GM19324 (cell line): ENCODE measurements at regions not wholly inside any gene's neighbourhood (a gene's known extent, or its start where the extent isn't known, plus 50 kb on each side); places are given as distances from the start of the nearest gene placed in this dataset.
"Not testable (repeated sequence)": the region's sequence is repeated elsewhere in the genome, so short reads cannot be mapped to it uniquely, and the experiment has no call there.

Experiments
- ATAC-seq: cut with Tn5 transposase; IDR thresholded peaks from one replicate; pipeline ENCODE4 v1.9.1; 2021; ENCODE audit warnings: mild to moderate bottlenecking, moderate library complexity; ENCODE audit not compliant: unreplicated experiment, low FRiP score

GRCh38 chr9:90505695-90506094 is 136.9 kb downstream of the DIRAS2 start:
- no peak for ATAC-seq

GRCh38 chr9:90506402-90506801 is 136.2 kb downstream of the DIRAS2 start:
- not testable (repeated sequence) for ATAC-seq

DNA sequence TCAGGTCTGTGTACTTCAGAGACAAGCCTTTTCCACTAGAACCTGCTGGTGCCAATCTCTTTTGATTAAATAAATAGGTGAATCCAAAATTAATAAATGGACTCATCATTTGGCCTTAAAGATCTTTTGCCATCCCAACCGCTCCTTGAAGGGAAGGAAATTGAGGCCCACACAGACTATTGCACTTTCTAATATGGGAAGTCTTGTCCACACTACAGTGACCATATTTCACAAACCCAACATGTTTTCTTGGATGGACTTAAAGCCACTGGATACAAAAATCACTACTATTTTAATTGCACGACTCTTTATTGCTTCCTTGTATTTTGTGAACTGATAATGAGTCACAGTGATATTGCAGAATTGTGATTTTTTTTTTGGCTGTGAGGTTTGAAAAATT is 135.0 kb downstream of the DIRAS2 start:
- ATAC-seq: no peak

- no peak for ATAC-seq
Measured at GRCh38 chr9:90508940-90509339, 133.7 kb downstream of the DIRAS2 start.

GRCh38 chr9:90511711-90512110 is 130.9 kb downstream of the DIRAS2 start:
- no peak for ATAC-seq

DNA sequence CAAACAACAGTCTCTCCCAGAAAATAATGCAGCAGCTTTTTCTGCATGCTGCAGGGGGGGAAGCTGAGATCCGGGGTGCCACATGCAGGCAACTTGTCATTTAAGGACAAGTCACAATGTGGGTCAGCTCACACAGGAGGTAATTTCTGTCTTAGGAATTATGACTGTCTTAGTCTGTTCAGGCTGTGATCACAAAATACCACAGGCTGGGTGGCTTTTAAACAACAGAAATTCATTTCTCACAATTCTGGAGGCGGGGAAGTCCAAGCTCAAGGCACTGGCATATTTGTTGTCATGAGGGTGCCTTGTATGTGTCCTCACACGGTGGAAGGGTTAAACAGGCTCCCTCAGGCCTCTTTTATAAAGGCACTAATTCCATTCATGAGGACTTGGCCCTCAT is 127.7 kb downstream of the DIRAS2 start:
- ATAC-seq: no peak

DNA sequence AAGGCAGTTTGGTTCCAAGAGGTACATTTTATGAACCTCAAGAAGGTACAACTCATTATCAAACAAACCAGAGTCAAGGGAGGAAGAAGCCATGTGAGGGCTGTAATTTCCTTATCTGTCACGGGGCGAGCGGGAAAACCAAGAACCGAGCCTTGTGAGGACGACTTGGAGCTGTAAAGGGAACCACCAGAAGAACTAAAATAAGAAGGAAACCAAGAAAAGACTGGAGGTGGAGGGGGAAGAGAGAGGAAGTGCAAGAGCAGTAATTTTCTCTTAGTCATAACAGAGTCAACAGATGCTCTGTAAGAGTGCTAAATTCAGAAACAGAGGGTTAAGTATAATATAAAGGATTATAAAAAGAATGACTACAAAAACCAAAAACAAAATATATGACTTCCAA is 127.1 kb downstream of the DIRAS2 start:
- no peak for ATAC-seq

- no peak for ATAC-seq
Measured at GRCh38 chr9:90517103-90517502, 125.5 kb downstream of the DIRAS2 start.

- no peak for ATAC-seq
Measured at GRCh38 chr9:90521811-90522570, 120.6 kb downstream of the DIRAS2 start.

GRCh38 chr9:90523958-90524357 is 118.7 kb downstream of the DIRAS2 start:
- ATAC-seq: no peak

GRCh38 chr9:90526386-90526785 is 116.2 kb downstream of the DIRAS2 start:
- ATAC-seq: no peak

DNA sequence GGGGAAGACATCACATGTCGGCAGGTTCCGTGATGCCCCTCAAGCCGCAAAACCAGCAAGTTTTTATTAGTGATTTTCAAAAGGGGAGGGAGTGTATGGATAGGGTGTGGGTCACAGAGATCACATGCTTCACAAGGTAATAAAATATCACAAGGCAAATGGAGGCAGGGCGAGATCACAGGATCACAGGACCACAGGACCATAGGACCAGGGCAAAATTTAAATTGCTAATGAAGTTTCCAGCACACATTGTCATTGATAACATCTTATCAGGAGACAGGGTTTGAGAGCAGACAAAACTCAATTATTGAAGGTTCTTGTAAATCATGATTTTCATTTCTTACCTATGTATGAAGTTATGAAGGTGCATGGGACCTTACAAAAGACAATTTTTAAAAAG is 106.5 kb downstream of the DIRAS2 start:
- ATAC-seq: not testable (repeated sequence)

- ATAC-seq: no peak
Measured at GRCh38 chr9:90538566-90538965, 104.1 kb downstream of the DIRAS2 start.

GRCh38 chr9:90539286-90539685 is 103.3 kb downstream of the DIRAS2 start:
- no peak for ATAC-seq

GRCh38 chr9:90540734-90541133 is 101.9 kb downstream of the DIRAS2 start:
- ATAC-seq: no peak

DNA sequence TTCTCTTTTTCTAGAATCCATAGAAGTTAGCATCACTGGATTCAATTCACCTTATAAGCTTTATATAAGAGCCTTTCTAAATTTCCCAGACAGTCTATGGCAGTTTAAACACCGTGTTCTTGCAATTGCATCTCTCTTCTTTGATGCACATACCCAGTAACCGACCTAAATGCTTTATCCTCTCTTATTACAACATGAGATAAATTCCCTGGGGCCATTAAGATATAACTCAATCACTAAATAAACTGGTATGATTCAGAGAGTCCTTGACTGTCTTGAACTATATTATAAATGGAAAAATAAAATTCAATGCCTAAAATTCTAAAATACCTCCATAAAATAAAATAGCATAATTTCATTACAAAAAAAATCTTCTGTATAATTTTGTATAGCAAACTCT is 98.1 kb downstream of the DIRAS2 start:
- ATAC-seq: no peak

- ATAC-seq: no peak
Measured at GRCh38 chr9:90546200-90546599, 96.4 kb downstream of the DIRAS2 start.

GRCh38 chr9:90547896-90548295 is 94.7 kb downstream of the DIRAS2 start:
- no peak for ATAC-seq

DNA sequence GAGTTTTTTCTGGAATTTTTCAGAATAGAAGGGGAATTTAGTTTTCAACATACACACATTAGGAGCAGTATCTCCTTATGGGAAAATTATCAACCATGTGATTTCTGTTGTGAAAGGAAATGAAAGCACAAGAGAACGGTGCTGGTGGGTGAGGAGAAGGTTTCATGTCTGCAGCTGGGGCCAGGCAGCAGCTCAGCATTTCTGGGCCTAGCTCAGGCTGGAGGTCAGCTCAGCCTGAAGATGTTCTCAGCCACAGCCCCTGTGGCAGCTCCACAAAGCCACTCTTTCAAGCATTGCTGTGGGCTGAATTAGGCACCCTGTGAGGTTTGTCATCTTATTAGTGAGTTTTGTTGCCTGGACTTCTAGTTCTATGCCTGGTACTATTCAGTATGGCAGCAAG is 90.3 kb downstream of the DIRAS2 start:
- ATAC-seq: peak; percentile 82

DNA sequence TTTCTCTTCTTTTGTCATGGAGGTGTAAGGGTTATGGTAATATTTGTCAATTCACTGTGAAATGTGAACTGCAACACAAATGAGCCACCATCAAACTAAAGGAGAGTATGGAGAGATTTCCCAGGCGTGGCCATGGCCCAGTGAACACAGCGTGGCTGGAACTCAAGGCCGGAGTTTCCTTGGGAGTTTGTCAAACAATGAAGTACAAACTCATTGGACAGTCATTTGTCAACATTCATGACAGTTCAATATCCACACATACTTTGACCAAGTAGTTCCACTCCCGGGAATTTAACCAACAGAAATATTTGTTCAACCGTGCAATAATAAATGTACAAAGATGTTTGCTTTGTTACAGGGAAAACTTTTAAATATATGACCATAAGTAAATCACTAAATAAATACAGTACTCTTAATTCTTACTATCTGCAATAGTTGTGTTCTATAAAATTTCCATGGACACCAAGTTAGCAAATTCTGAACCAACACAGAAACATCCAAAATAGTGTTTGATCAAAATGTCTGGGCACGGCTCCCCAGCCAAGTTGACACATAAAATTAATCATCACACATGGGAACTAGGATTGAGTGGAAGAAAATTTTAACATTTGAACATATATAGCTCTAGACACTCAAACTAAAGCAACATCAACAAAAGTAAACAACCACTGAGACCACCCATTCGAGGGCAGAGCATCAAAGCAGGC is 87.1 kb downstream of the DIRAS2 start:
- no peak for ATAC-seq

DNA sequence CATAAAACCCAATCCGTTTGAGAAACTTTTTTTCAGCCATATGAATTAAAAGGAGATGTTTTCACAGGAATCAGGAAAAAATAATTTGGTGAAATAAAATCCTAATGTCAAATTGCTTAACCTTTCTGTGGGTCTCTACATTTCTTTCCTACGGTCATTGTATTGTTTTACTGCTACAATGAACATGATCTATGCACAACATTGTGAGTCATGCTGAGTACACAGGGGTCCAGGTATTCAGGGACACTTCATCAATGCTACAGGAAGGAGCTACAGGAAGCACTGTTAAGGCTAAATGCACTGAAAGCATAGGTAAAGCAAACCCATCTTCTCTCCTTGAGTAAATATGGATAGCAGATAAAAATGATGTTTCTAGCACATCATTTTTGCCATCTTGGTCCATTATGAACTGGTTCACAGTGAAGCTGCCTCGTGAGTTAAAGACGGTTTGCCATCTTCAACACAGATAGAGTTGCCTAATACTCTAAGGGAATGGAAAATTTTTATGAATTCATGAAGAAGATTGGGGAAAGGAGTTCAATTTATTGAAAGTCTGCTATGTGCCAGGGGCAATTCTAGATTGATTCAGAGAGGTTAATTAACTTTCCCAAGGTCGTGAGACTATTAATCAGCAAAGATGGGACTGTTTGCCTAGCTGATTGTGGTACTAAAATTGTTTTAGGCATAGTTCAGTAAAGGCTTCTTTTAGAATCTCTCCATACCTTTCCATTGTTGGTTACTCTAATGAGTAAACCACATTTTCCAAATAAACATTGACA is 85.5 kb downstream of the DIRAS2 start:
- no peak for ATAC-seq
